Endothelial cell of umbilical vein (primary cell): ENCODE measurements at regions not wholly inside any gene's neighbourhood (a gene's known extent, or its start where the extent isn't known, plus 50 kb on each side); places are given as distances from the start of the nearest gene placed in this dataset.

ENCODE experiments used
- BruUV-seq: library from RNA; stranded (reverse); fragments of 400-500 nt; replicated peaks from 2 replicates; lab custom pipeline; 2021; lab: Mats Ljungman, UMichigan
- CTCF ChIA-PET: fragments of 300-600, 350-600 bp; sonication (Branson Sonifier 250); formaldehyde crosslinking; loops from one replicate; lab custom pipeline; 2021; ENCODE audit warnings: antibody characterized with exemption, inconsistent platforms; lab: Charles Lee
- POLR2A ChIA-PET: fragments of 300-600, 350-600 bp; sonication (Branson Sonifier 250); formaldehyde crosslinking; loops from one replicate; lab custom pipeline; 2021; ENCODE audit warnings: antibody characterized with exemption, inconsistent platforms; lab: Charles Lee
- DNase-seq: peaks from one replicate; pipeline ENCODE4 v3.0.0-alpha.2; 2011; ENCODE audit warnings: low read depth, low spot score
- FAIRE-seq: peaks from 2 replicates; lab custom pipeline; 2011; peaks lifted over from hg19 to GRCh38; lab: Jason Lieb, UNC
- H2AFZ ChIP-seq: 2 replicates; pipeline ENCODE4 v1.6.0; 2012; ENCODE audit warnings: low read depth, low read length, control low read depth, inconsistent platforms
- H3K27ac ChIP-seq: 2 replicates; pipeline ENCODE4 v1.5.1; 2011; ENCODE audit warnings: low read depth, mild to moderate bottlenecking, control low read depth, low read length, moderate library complexity; ENCODE audit not compliant: insufficient read depth
- H3K27me3 ChIP-seq, 2 experiments: 2 replicates each; pipeline versions ENCODE4 v1.6.0 to v1.6.1; 2011; ENCODE audit warnings: low read length in 2 of 2, mixed read lengths in 1 of 2; ENCODE audit not compliant: control insufficient read depth in 2 of 2, insufficient read depth in 2 of 2
- H3K36me3 ChIP-seq, 2 experiments: 2 replicates in 1 of 2; 3 replicates in 1 of 2; pipeline ENCODE4 v1.5.1; 2011; ENCODE audit warnings: low read length in 2 of 2, mild to moderate bottlenecking in 1 of 2, moderate library complexity in 1 of 2; ENCODE audit not compliant: control insufficient read depth in 2 of 2, insufficient read depth in 2 of 2; ENCODE audit errors: extremely low read depth in 1 of 2
- H3K4me1 ChIP-seq: 3 replicates; pipeline ENCODE4 v1.5.1; 2011; ENCODE audit warnings: mild to moderate bottlenecking, low read length; ENCODE audit not compliant: control insufficient read depth, insufficient read depth; ENCODE audit errors: extremely low read depth
- H3K4me2 ChIP-seq: 2 replicates; pipeline ENCODE4 v1.6.1; 2011; ENCODE audit warnings: low read length, control low read depth, mixed read lengths; ENCODE audit not compliant: insufficient read depth
- H3K4me3 ChIP-seq, 3 experiments: fragments of 200-600 bp in 1 of 3; sonication (generic), shearing (Covaris generic) in 1 of 3; replicated peaks in 1 of 3; 2 replicates each; pipeline ENCODE4 v1.5.1; 2011 to 2016; ENCODE audit warnings: control low read depth in 3 of 3, low read length in 3 of 3, mild to moderate bottlenecking in 2 of 3, inconsistent platforms in 1 of 3, low read depth in 1 of 3, moderate library complexity in 1 of 3; ENCODE audit not compliant: insufficient read depth in 1 of 3
- H3K79me2 ChIP-seq: 2 replicates; pipeline ENCODE4 v1.6.0; 2012; ENCODE audit warnings: low read length, inconsistent platforms; ENCODE audit not compliant: control insufficient read depth, insufficient read depth
- H3K9ac ChIP-seq: replicated peaks from 2 replicates; pipeline ENCODE3; 2011; ENCODE audit warnings: low read length, control low read depth; ENCODE audit not compliant: insufficient read depth; ENCODE audit errors: extremely low read depth
- H3K9me1 ChIP-seq: replicated peaks from 3 replicates; pipeline ENCODE4 v1.6.0; 2011; ENCODE audit warnings: mild to moderate bottlenecking, low read length; ENCODE audit not compliant: control insufficient read depth, insufficient read depth; ENCODE audit errors: extremely low read depth
- H3K9me3 ChIP-seq: replicated peaks from 2 replicates; pipeline ENCODE4 v1.5.1; 2012; ENCODE audit warnings: low read length, inconsistent platforms; ENCODE audit not compliant: control insufficient read depth, insufficient read depth
- H4K20me1 ChIP-seq: replicated peaks from 2 replicates; pipeline ENCODE3; 2011; ENCODE audit warnings: mild to moderate bottlenecking, low read length; ENCODE audit not compliant: control insufficient read depth, insufficient read depth; ENCODE audit errors: extremely low read depth
- CTCF ChIP-seq, 2 donors: IDR thresholded peaks; 1 replicate in 1 of 2; 2 replicates in 1 of 2; pipeline ENCODE4 v1.5.1; 2011; ENCODE audit warnings: low read length in 2 of 2, mild to moderate bottlenecking in 2 of 2, moderate library complexity in 2 of 2, control low read depth in 1 of 2, inconsistent platforms in 1 of 2, low read depth in 1 of 2; ENCODE audit not compliant: insufficient read depth in 1 of 2; ENCODE audit errors: extremely low read depth in 1 of 2
- EZH2 ChIP-seq: IDR thresholded peaks from 2 replicates; pipeline ENCODE4 v1.6.1; 2012; ENCODE audit warnings: borderline replicate concordance, low read depth, mild to moderate bottlenecking, moderate library complexity, low read length, inconsistent platforms; ENCODE audit not compliant: severe bottlenecking
- FOS ChIP-seq: IDR thresholded peaks from 2 replicates; pipeline ENCODE4 v1.6.1; 2011; ENCODE audit warnings: mild to moderate bottlenecking, low read length, moderate library complexity, borderline replicate concordance; ENCODE audit not compliant: insufficient read depth
- GATA2 ChIP-seq: IDR thresholded peaks from 2 replicates; pipeline ENCODE4 v1.7.0; 2011; ENCODE audit warnings: low read depth, mild to moderate bottlenecking, moderate library complexity, mixed read lengths, low read length; ENCODE audit not compliant: insufficient read length, insufficient read depth
- JUN ChIP-seq: IDR thresholded peaks from 2 replicates; pipeline ENCODE4 v1.6.1; 2011; ENCODE audit warnings: borderline replicate concordance, low read depth; ENCODE audit not compliant: insufficient read length, insufficient read depth
- MYC ChIP-seq: IDR thresholded peaks from one replicate; pipeline ENCODE4 v1.6.1; 2011; ENCODE audit warnings: mild to moderate bottlenecking, low read depth, low read length
- POLR2A ChIP-seq: IDR thresholded peaks from 2 replicates; pipeline ENCODE4 v1.6.1; 2012; ENCODE audit warnings: low read depth, mild to moderate bottlenecking, control low read depth, low read length
- POLR2AphosphoS5 ChIP-seq: IDR thresholded peaks from 2 replicates; pipeline ENCODE4 v1.6.1; 2012; ENCODE audit warnings: low read depth, mild to moderate bottlenecking, control low read depth, low read length, moderate library complexity; ENCODE audit not compliant: insufficient read depth
- dilution Hi-C: fragments of 300-500 bp; cut with MboI; formaldehyde crosslinking; loops from one replicate; pipeline ENCODE4 v1.15.0; 2019; ENCODE audit warnings: low sequenced_read_pairs; ENCODE audit not compliant: extremely low pct_ligation_motif_present
- intact Hi-C: fragments of 100-400 bp; cut with micrococcal nuclease; formaldehyde crosslinking; loops from one replicate; pipeline ENCODE4 v1.10.0; 2022
- TF ChIP-seq, protein P1 (sequence below): IDR thresholded peaks from 2 replicates; pipeline ENCODE4 v1.6.1; 2011; ENCODE audit not compliant: insufficient read depth, insufficient read length

DNA sequence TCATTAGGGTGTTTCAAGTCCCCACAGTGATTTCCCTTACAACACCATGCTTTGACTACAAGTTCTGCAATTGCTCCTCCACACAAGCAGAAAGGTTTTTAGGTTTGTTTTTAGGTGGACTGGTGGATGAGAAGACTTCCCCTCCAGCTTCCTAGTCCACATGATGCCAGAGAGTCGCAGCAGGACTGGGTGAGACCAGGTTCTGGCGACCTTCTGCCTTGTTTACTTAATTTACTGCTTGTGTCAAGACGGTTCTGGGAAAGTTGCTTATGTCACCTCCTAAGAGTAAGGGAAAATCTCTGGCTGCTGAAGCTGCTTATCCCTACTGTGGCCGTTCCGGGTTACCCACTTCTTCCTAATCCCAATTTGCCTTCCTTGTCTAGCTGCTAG, 76.4 kb downstream of the GLUL start:
- Histone ChIP-seq H3K4me2 (no peak overlapping the region), H3K27me3 (no peaks in the 10 kb centered on the region), H4K20me1 (no peaks in the 10 kb centered on the region), H3K27ac (no peak overlapping the region), H3K4me3 (no peak overlapping the region), H3K36me3 (no peaks in the 10 kb centered on the region), H3K9me3 (no peaks in the 10 kb centered on the region), H3K79me2 (no peaks in the 10 kb centered on the region), H3K9me1 (no peaks in the 10 kb centered on the region), H3K9ac (no peak overlapping the region), H3K4me1 (no peaks in the 10 kb centered on the region), H2AFZ (no peak overlapping the region)
- ChIA-PET POLR2A (no interaction called here), CTCF (interaction anchor here (0.7 kb wide), 1 partner anchor 129 kb away, joined by 3 read pairs; no protein-coding TSS in a partner anchor)
- DNase-seq (no peak), FAIRE-seq (no peak)
- TF ChIP-seq MYC, result no peak
- TF ChIP-seq CTCF (IDR thresholded peaks at IDR 0.05; ENCODE audit: extremely low read depth in 1 of 2, insufficient read depth in 1 of 2, low read depth in 1 of 2, low read length in 2 of 2), result no peak
- no peak for TF ChIP-seq POLR2AphosphoS5
- TF ChIP-seq EZH2, result no peak
- no peak for TF ChIP-seq POLR2A
- TF ChIP-seq JUN, result no peak
- TF ChIP-seq GATA2, result no peak
- TF ChIP-seq, protein P1, sequence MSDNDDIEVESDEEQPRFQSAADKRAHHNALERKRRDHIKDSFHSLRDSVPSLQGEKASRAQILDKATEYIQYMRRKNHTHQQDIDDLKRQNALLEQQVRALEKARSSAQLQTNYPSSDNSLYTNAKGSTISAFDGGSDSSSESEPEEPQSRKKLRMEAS, result no peak
- TF ChIP-seq FOS, result no peak
- BruUV-seq, result no TSS peak
- intact Hi-C loops (no loop called here), dilution Hi-C loops (no loop called here)
